HG03159 (cell line): ENCODE measurements at regions not wholly inside any gene's neighbourhood (a gene's known extent, or its start where the extent isn't known, plus 50 kb on each side); places are given as distances from the start of the nearest gene placed in this dataset.
"Not testable (repeated sequence)": the region's sequence is repeated elsewhere in the genome, so short reads cannot be mapped to it uniquely, and the experiment has no call there.

ENCODE experiments used
- ATAC-seq: cut with Tn5 transposase; IDR thresholded peaks from one replicate; pipeline ENCODE4 v1.9.1; 2021; ENCODE audit warnings: mild to moderate bottlenecking, moderate library complexity; ENCODE audit not compliant: unreplicated experiment

DNA sequence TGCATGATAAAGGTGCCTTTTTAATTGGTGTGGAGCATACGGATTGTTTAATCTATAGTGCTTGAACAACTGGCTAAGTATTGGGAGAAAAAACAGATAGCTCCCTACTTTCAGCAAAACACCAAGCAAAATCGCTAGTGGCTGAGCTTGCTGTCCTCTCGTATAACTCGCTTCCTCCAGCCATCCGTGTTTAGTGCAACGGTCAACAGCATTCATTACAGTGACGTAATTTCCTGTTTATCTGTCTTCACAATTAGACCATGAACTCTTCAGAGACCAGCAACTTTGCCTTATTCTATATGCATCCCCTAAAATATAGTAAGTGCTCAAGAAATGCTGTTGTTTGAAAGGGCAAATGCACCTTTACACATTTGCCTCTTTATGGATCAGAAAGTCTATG is 511.9 kb downstream of the HAPSTR1 start:
- no peak for ATAC-seq

DNA sequence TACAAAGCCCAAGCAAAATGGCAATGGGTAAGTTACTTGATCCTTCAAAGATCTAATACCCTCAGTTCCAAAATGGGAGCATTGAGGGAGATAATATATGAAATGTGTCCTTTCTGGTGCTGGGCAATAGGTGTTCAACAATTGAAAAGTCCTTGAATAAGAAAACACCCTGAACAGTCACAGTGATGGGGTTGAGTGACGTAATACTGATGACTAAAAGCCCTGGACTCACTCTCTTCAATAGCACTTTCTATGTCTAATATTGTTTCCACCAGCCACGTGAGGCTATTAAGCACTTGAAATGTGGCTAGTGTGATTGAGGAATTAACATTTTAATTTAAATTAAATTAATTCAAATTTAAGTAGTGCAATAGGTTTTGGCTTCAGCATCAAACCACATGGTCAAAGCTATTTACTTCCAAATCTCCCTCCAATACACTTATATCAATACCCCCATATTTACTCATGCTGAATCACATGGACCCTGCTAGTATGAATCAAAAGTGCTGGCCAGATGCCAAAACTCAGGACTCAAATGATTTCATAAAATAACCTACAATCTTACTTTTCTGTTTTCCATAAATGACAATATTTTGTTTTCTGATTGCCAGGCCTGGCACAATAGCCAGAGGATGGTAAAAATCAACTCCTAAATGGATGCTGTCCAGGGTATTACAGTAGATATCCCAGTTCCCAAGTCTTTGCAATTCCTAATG is 516.2 kb downstream of the HAPSTR1 start:
- ATAC-seq, result no peak

DNA sequence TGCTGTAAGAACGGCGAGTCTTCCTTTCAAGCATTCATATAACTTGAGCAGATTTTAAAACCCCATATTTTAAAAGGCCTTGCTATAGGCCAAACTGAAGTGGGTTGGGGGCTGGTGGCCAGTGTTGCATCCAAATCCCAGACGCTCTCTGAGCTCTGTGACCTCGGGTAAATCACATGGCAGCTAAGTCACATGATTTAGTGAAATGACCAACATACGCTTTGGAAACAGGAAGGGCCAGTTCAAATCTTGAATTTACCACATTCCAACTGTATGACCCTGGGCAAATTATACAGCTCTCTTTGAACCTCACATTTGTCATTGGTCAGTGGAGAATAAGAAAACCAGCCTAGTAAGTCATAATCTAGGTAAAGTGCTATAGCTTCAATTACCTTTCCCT is 519.3 kb downstream of the HAPSTR1 start:
- ATAC-seq, result no peak

DNA sequence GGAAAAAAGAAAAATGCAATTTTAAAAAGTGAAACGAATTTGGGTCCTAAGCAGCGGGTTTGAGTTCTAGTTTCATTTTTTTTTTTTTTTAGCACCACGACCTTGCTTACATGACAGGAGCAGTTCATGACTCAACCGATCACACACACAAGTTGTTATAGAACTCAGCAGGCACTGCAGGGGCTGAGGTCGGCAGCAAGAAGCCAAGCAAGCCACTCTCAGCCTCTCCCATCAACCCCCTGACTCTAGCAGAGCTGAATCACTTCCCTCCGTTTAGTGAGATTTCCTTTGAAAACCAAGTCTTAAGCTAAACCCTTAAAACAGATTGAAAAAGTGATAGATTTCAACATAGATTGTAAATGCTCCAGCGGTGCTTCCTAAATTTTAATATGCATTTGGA is 520.8 kb downstream of the HAPSTR1 start:
- no peak for ATAC-seq

DNA sequence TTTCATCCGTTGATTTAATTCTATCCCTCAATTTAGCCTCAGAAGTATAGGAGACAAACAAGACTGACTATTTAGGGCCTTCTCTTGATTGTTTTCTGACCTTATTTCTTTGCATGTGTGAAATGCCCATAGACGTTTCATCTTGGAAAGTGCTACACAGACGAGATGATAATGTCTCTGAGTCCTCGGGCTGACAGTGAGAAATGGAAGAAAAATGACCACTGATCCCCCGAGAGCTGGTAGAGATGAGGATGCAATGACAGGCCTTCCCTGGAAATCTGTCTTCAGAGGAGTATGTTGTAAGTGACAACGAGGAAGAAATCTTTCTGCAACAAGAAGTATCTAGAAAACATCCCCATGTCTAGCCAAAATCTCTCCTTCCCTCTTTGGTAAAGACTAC is 522.9 kb downstream of the HAPSTR1 start:
- ATAC-seq, result no peak

DNA sequence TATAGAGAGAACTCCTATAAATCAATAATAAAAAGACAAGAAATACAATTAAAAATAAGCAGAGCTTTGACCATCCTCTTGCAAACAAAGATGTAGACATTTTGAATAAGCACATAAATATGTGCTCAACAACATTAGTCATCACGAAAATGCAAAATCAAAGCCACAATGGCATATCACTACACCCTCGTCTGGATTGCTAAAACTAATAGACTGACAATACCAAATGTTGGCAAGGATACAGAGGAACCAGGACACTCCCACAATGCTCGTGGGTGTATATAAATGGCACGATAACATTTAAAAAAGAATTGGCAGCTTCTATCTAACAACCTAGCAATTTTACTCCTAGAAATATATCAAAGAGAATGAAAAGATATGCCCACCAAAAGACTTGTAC is 530.8 kb downstream of the HAPSTR1 start:
- ATAC-seq, result no peak

DNA sequence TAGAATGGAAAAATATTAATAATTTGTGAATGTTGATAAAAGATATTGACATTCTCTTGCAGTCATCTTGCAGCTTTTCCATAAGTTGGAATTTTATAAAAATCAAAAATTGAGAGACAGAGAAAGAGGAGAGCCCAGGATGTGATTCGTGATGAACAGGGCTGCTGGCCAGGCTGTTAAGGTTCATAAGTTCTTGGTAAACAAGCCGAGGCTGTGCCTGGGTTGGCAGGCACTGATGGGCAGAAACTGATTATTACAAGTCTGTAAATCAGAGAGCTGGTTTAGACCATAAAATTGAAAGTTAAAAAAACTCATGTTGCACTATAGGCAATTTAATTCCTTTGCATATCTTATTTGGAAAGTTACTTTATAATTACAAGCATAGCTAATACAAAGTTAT is 533.7 kb downstream of the HAPSTR1 start:
- no peak for ATAC-seq

DNA sequence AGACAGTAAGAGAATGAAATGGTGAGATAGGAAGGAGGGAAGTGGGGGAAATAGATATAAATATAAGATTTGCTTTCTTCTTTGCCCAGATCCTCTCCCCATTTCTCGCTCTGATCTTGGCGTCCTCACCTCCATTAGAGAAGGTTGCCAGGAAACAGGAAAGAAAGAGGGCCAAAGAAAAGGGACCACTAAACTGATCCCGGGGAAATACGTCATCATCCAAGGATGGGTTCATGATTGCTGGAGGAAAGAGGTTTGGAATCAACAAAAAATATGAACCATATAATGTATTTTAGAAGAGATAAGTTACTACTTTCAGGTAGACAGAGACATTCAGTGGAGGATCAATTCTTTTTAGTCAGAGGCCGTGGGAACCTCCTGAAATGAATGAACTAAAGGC is 536.0 kb downstream of the HAPSTR1 start:
- ATAC-seq, result no peak

DNA sequence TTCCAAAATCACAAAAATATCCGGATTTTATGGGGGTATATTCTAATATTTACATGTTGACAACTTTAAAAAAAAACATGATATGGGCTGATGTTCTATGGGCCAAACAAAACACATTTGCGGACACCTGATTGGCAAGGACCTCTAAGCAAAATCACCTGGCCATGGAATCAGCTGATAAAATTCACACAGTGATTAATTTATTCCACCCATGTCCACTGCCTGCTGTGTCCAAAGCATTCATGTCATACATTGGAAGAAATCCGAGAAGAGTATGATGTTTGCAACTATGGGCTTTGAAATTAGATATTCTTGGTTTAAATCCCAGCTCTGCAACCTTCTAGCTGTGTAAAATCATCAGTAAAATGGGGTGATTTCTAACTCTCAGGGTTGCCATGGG is 538.7 kb downstream of the HAPSTR1 start:
- ATAC-seq, result no peak

DNA sequence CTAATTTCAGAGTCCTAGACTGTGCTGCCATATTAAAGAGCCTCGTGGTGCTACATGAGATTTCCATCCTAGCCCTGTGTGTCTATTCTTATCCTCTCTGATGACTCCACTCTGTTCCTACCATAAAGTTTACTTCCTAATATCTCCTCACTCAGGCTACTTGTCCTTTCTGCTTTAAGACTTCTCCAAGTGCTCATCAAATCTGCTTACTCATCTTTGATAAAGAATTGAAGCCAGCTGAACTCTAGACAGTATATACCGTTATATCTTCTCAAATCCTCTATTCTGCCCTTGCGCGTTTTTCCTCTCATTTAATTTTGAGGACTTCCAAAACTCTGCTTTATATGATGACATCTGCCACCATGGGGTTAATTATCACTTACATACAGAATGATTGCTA is 539.5 kb downstream of the HAPSTR1 start:
- ATAC-seq, result no peak

DNA sequence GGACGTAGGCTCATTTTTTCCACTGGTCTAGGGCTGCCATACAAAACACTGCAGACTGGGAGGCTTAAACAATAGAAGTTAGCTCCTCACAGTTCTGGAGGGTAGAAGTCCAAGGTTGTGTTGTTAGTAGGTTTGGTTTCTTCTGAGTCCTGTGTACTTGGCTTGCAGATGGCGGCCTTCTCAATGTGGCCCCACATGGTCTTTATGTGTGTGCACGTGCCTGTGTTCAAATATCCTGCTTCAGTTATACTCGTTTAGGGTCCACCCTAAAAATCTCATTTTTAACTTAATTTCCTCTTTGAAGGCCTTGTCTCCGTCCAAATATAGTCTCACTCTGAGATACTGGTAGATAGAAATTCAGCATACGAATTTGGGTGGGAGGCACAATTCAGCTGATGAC is 542.4 kb downstream of the HAPSTR1 start:
- no peak for ATAC-seq

DNA sequence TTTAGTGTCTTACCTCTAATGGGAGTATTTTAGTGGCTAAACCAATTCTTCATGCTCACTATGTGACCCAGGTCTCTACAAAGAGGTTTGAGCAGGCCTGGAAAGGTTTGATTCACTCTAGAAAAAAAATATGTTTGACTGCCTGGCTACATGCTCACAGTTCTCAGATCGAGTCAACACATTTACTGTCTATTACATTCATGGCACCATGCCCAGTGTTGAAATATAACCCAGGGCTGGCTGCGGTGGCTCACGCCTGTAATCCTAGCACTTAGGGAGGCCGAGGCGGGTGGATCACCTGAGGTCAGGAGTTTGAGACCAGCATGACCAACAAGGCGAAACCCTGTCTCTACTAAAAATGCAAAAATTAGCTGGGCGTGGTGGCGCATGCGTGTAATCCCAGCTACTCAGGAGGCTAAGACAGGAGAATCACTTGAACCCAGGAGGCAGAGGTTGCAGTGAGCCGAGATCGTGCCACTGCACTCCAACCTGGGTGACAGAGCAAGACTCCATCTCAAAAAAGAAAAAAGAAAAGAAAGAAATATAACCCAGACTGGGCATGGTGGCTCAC is 543.8 kb downstream of the HAPSTR1 start:
- ATAC-seq, result not testable (repeated sequence)

DNA sequence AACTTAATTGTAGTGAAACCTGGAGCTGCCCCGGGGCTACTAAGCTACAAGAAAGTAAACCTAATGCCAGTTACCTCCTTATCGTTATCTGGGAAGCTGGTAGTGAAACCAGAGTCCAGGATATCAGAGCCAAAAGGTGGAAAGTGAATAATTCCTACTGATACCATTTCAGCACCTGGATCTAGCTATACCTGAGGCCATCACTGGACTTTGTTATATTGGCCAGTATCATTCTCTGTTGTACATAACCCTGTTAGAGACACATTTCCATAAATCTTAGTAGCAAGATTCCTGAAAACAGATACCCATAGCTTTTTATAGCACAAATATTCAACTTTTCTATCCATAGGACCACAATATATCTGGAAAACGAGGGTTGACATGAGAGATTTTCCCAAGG is 538.0 kb downstream of the GRIN2A start:
- ATAC-seq, result no peak

DNA sequence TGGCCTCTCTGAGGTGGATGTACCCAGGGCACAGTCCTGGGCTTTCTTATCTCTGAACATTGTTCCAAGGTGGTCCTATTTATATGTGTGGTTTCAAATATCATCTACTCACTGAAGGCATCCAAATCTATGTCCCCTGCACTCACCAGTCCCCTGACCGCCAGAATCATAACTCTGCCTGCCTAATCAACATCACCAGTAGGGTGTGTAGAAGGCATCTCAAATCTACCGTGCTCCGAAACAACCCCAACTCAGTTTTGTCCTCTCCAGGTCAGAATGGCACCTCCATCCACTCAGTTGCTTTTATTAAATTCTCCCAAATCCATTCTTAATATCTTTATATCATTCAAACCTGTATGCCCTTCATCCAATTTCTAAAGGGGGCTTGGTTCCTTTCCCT is 536.3 kb downstream of the GRIN2A start:
- ATAC-seq, result no peak

DNA sequence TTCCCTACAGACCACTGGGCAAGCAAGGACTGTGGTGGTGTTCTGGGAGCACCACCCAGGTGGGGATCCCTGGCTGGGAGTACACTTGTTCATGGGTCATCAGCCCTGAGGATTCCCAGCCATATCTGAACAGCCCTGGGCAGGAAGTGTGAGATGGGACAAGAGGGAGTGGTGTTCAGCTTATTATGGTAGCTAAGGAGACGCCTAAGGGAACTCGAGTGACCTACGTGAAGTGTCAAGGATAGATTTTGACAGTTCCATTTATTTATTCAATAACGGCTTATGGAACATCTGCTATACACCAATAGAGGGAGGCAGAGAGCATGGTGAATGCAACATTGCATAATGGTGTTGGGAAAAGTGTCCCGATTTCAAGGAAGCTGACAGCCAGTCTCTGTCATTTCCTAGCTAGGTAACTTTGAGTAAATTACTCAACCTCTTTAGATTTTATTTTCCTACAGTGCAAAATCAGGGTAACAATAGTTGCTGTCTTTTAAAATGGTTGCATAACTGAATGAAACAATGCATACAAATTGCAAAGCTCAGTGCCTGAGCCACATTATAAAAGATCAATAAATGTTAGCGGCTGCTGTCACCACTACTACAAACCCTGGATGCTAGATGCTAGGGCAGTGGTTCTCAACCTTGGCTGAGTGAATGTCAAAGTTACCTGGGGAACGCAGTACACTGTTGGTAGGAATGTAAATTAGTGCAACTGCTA is 534.1 kb downstream of the GRIN2A start:
- no peak for ATAC-seq

DNA sequence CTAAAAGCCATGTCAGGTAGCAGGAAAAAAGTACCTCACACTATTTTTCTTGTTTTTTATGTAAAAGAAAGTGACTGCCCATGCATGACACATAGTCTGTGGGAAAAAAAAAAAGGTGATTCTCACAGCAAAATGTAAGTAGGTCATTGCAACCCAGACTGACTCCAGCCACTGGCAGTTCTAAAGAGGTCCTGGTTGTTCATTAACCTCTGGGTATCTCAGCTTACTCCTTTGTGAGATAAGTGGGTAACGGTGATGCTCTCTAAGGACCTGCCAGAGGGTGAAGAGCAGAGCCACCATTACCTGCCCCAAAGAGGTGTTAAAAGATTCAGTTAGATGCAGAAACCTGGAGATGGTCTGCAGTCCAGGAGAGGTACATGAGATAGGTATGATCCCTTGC is 531.9 kb downstream of the GRIN2A start:
- no peak for ATAC-seq

DNA sequence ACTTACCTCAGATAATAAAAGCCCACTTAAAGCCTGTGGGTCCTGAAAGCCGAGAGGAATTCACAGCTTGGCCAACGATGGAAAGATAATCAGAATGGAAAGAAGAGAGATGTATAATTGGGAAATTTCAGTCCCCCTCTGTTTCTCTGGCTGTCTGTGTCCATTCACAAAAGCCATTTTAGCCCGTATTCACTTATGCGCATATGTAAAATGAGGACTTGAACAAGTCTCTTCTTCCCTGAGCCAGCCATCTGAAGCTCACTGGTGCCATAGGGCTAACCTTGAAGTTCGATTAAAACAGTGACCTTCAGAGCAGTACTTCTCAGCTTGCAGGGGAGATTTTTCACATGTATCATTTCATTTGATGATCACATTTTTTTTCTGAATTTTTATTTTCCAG is 527.2 kb downstream of the GRIN2A start:
- no peak for ATAC-seq

DNA sequence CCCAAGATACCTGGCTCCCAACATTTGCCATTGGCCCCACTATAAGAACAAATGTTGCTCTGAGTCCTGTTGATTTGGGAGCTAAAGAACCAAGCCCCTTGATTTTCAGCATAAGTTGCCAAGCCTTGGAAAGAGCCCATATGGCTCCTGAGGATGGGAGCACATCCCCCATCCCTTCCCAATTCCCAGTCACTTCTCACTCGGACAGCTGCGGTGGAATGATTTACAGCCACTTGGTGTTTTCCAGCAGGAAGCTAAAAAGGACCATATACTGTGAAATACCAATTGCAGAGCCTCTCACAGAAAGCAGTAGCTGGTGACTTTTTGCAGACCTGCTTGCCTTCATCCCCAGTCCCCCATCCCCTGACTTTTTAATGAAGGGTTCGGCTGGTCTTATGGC is 524.6 kb downstream of the GRIN2A start:
- no peak for ATAC-seq

DNA sequence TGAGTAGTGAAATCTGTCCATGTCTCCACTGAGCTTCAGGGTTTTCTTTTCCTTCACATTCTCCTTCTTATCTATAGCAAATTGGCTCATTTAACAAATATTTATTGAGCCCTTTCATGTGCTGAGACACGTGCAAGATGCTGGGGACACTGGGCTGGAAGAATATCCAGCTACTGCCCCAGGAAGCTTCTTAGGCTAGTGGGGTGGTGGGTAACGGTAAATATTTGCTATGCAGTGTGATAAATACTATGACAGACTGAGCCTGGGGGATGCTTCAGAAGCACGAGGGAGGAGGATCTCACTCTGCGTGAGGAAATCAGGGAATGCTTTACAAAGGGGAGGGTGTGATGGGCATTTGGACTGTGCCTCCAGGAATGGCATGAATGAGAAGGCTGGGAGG is 524.1 kb downstream of the GRIN2A start:
- ATAC-seq, result no peak

DNA sequence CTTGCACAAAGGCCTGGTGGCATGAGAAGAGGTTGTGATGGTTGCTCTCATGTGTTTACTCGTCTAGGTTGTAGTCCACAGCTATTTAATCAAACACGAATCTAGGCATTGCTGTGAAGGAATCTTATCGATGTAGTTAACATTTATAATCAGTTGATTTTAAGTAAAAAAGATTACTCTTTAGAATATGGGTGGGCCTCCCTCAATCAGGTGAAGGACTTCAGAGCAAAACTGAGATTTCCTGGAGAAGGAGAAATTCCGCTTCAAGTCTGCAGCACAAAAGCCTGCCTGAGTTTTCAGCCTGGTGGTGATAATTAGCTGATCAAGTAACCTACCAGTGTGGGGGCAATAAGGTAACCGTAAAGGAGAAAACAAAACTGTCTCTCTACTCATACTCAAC is 523.6 kb downstream of the GRIN2A start:
- no peak for ATAC-seq

DNA sequence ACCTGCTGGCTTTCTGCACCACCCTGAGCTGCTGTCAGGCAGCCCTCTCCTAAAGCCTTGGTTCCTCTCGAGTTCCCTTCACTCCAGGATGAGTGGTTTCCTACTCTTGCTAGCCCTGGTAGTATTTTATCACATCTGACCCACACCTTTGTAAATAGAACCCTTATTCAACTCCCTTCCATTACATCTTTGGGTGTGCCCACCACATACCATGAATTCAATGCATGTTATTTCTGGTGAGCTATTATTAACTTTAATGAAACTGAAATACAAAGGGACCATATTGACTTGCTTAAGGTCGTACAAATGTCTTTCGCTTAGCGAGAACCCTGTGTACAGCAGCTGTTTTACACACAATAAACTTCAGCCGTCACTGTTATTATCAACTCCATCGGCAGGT is 521.3 kb downstream of the GRIN2A start:
- ATAC-seq, result no peak

DNA sequence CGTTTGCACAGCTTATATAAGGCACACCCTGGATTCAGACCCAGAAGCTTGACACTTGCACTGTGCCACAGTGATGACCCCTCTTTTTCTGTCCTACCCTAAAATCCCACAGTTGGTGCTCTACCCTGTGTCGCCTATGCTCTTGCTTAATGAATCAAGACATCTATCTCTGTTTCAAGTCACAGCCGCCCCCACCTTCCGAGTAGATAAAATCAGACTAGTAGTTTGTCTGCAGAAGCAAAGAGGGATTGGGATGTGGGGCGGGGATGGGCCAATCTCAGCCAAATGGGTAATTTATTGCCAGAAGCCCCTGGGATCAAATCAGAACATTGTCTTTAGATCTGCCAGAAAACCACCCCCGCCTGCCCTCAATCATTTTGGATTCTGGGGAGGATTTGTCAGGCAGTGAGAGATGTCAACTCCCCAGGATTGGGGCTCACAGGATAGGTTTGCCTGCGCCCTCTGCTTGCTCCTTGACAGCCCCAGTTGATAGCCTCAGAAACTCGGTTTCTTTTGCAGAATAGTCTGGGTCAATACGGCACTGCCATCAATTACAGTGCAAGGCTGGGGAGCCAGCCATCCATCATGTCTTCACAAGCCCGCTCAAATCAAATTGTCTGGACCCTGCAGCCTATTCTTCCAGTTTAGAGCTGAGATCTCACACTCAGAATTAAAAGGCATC is 520.8 kb downstream of the GRIN2A start:
- ATAC-seq, result no peak
